Hepatocyte (in vitro differentiated cells): ENCODE measurements at regions not wholly inside any gene's neighbourhood (a gene's known extent, or its start where the extent isn't known, plus 50 kb on each side); places are given as distances from the start of the nearest gene placed in this dataset.
A peak's percentile ranks its signal among the peaks of the same experiment; 100 is the strongest.

Experiments
- DNase-seq: peaks from one replicate; pipeline ENCODE4 v3.0.0-alpha.2; 2016; ENCODE audit warnings: low spot score
- H2AFZ ChIP-seq: fragments of 200-600 bp; sonication (generic); 2 replicates; pipeline ENCODE4 v1.6.0; 2016; ENCODE audit warnings: antibody characterized with exemption, mild to moderate bottlenecking
- H3K27ac ChIP-seq: fragments of 200-600 bp; sonication (generic); 2 replicates; pipeline ENCODE4 v1.5.1; 2016; ENCODE audit warnings: mild to moderate bottlenecking
- H3K27me3 ChIP-seq: fragments of 200-600 bp; sonication (generic); 2 replicates; pipeline ENCODE4 v1.6.1; 2016
- H3K36me3 ChIP-seq: fragments of 200-600 bp; sonication (generic); replicated peaks from 2 replicates; pipeline ENCODE4 v1.5.1; 2016; ENCODE audit warnings: low read depth; ENCODE audit not compliant: insufficient read depth
- H3K4me1 ChIP-seq: fragments of 200-600 bp; sonication (generic); 2 replicates; pipeline ENCODE4 v1.5.1; 2016; ENCODE audit warnings: mild to moderate bottlenecking, moderate library complexity; ENCODE audit not compliant: insufficient read depth
- H3K4me2 ChIP-seq: fragments of 200-600 bp; sonication (generic); 2 replicates; pipeline ENCODE4 v1.6.0; 2016
- H3K4me3 ChIP-seq: fragments of 200-600 bp; sonication (generic); 2 replicates; pipeline ENCODE4 v1.5.1; 2016; ENCODE audit warnings: mild to moderate bottlenecking
- H3K79me2 ChIP-seq: fragments of 200-600 bp; sonication (generic); 2 replicates; pipeline ENCODE4 v1.6.0; 2017; ENCODE audit warnings: mild to moderate bottlenecking
- H3K9me2 ChIP-seq: fragments of 200-600 bp; sonication (generic); replicated peaks from 2 replicates; pipeline ENCODE4 v1.6.0; 2017; ENCODE audit warnings: mild to moderate bottlenecking; ENCODE audit not compliant: insufficient read depth
- H3K9me3 ChIP-seq: fragments of 200-600 bp; sonication (generic); 2 replicates; pipeline ENCODE4 v1.5.1; 2016; ENCODE audit warnings: low read depth, mild to moderate bottlenecking
- H4K20me1 ChIP-seq: fragments of 200-600 bp; sonication (generic); 2 replicates; pipeline ENCODE4 v1.6.0; 2016; ENCODE audit warnings: mild to moderate bottlenecking; ENCODE audit not compliant: insufficient read depth, poor library complexity, severe bottlenecking
- EZH2 ChIP-seq: fragments of 200-600 bp; sonication (generic); IDR thresholded peaks from 2 replicates; pipeline ENCODE4 v1.6.1; 2016; ENCODE audit warnings: antibody characterized with exemption, mild to moderate bottlenecking, borderline replicate concordance
- EZH2phosphoT487 ChIP-seq: fragments of 200-600 bp; sonication (generic); IDR thresholded peaks from one replicate; pipeline ENCODE4 v1.6.1; 2018; ENCODE audit warnings: antibody characterized with exemption, mild to moderate bottlenecking, low read depth, moderate library complexity; ENCODE audit not compliant: unreplicated experiment, severe bottlenecking
- WGBS: methylation state at CpG from one replicate; pipeline ENCODE4 v1.1.6; 2016; ENCODE audit warnings: low lambda C conversion rate; ENCODE audit errors: missing lambda C conversion rate; 5-methylcytosine and 5-hydroxymethylcytosine counted together
- TF ChIP-seq, protein P1 (sequence below): fragments of 200-600 bp; sonication (generic); IDR thresholded peaks from 2 replicates; pipeline ENCODE4 v1.5.1; 2016; ENCODE audit warnings: antibody characterized with exemption, mild to moderate bottlenecking; ENCODE audit not compliant: poor library complexity

DNA sequence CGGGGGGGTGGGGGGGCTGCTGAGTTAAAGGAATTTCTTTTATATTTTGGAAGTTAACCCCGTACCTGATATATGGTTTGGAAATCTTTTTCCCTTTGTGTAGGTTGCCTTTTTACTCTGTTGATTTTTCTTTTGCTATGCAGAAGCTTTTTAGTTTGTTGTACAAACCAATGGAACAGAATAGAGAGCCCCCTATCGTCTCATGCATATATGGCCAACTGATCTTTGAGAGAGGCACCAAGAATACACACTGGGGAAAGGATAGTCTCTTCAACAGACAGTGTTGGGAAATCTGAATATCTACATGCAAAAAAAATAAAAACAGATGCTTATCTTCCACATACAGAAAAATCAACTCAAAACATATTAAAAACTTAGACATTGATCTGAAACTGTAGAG lies 647.8 kb upstream of the KLHL29 start:
- WGBS = 70% methylated on average over 3 of the region's 3 CpGs
- no peaks in the 10 kb centered on the region for H3K36me3 ChIP-seq
- H2AFZ ChIP-seq = no peak overlapping the region
- H3K27ac ChIP-seq = no peak overlapping the region
- no peak overlapping the region for H3K4me2 ChIP-seq
- TF ChIP-seq, protein P1, sequence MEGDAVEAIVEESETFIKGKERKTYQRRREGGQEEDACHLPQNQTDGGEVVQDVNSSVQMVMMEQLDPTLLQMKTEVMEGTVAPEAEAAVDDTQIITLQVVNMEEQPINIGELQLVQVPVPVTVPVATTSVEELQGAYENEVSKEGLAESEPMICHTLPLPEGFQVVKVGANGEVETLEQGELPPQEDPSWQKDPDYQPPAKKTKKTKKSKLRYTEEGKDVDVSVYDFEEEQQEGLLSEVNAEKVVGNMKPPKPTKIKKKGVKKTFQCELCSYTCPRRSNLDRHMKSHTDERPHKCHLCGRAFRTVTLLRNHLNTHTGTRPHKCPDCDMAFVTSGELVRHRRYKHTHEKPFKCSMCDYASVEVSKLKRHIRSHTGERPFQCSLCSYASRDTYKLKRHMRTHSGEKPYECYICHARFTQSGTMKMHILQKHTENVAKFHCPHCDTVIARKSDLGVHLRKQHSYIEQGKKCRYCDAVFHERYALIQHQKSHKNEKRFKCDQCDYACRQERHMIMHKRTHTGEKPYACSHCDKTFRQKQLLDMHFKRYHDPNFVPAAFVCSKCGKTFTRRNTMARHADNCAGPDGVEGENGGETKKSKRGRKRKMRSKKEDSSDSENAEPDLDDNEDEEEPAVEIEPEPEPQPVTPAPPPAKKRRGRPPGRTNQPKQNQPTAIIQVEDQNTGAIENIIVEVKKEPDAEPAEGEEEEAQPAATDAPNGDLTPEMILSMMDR = peak; percentile 23
- TF ChIP-seq EZH2phosphoT487 = no peak
- no peaks in the 10 kb centered on the region for H3K27me3 ChIP-seq
- no peak overlapping the region for H3K4me3 ChIP-seq
- no peaks in the 10 kb centered on the region for H4K20me1 ChIP-seq
- no peaks in the 10 kb centered on the region for H3K79me2 ChIP-seq
- H3K9me2 ChIP-seq = no peaks in the 10 kb centered on the region
- H3K4me1 ChIP-seq = no peaks in the 10 kb centered on the region
- DNase-seq = peak; percentile 7
- H3K9me3 ChIP-seq = no peaks in the 10 kb centered on the region

DNA sequence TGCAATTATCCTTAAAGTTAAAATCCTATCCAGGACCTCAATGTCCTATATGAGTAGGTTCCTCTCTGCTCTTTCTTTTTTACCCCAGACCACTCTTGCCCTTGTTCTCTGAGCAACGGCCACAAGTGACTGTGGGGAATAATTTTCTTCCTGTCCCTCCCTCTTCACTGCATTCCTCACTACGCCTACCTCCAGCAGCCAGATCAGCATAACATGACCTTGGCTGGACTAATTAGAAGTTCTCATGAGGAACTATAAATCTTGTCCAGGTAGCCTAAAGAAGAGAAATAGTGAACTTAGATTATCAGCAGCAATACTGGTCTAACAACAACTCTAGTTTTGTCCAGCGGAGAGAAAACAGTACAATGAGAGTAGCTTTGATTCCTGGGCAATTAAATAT lies 643.8 kb upstream of the KLHL29 start:
- Histone ChIP-seq H3K4me2 (no peak overlapping the region), H3K4me1 (no peaks in the 10 kb centered on the region), H3K9me3 (no peaks in the 10 kb centered on the region), H4K20me1 (no peaks in the 10 kb centered on the region), H2AFZ (no peak overlapping the region), H3K9me2 (no peaks in the 10 kb centered on the region), H3K79me2 (no peaks in the 10 kb centered on the region), H3K36me3 (no peaks in the 10 kb centered on the region), H3K4me3 (no peak overlapping the region), H3K27ac (no peak overlapping the region), H3K27me3 (no peaks in the 10 kb centered on the region)
- TF ChIP-seq, protein P1 = no peak
- TF ChIP-seq EZH2 (no peak), EZH2phosphoT487 (no peak)
- WGBS = 75% methylated on average over 3 of the region's 3 CpGs
- DNase-seq = no peak

DNA sequence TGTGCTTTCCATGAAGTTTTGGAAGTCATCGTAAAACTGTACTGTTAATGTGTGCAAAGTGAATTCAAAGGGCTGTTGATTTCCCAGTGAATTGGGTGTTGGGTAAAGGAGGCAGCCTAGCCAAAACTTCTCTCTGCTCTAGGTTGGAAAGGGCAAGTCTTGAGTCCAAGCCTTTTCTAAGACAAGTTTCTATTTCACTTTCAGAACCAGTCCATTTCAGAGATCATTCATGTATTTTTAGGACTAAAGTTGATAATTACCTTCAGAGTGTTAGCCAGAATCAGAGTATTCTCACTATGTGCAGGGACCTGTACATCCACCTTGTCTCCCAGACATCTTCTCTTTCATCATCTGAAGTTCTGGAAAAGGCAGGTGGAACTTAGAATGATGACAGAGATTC lies 636.1 kb upstream of the KLHL29 start:
- H3K9me2 ChIP-seq = no peaks in the 10 kb centered on the region
- 78% methylated on average over 1 of the region's 1 CpG for WGBS

More for the DNA sequence above, 636.1 kb upstream of the KLHL29 start:
- Histone ChIP-seq H4K20me1 (no peaks in the 10 kb centered on the region), H3K36me3 (no peaks in the 10 kb centered on the region), H3K4me2 (no peak overlapping the region), H3K27ac (no peak overlapping the region), H3K4me3 (no peak overlapping the region), H3K27me3 (no peaks in the 10 kb centered on the region), H3K9me3 (no peaks in the 10 kb centered on the region), H2AFZ (no peak overlapping the region), H3K4me1 (no peaks in the 10 kb centered on the region), H3K79me2 (no peaks in the 10 kb centered on the region)
- no peak for DNase-seq
- TF ChIP-seq EZH2 = no peak
- TF ChIP-seq, protein P1 = no peak
